HUES64 (cell line): ENCODE measurements at regions not wholly inside any gene's neighbourhood (a gene's known extent, or its start where the extent isn't known, plus 50 kb on each side); places are given as distances from the start of the nearest gene placed in this dataset.

Experiments used
- H3K27ac ChIP-seq: 2 replicates; pipeline ENCODE4 v1.7.0; 2013; ENCODE audit warnings: low read depth, low read length, inconsistent platforms
- H3K27me3 ChIP-seq: 2 replicates; pipeline ENCODE4 v1.6.1; 2013; ENCODE audit warnings: mild to moderate bottlenecking, low read length; ENCODE audit not compliant: insufficient read depth
- H3K36me3 ChIP-seq: 2 replicates; pipeline ENCODE4 v1.6.1; 2013; ENCODE audit warnings: mild to moderate bottlenecking, low read length; ENCODE audit not compliant: insufficient read depth
- H3K4me1 ChIP-seq: 2 replicates; pipeline ENCODE4 v1.6.1; 2013; ENCODE audit warnings: mild to moderate bottlenecking, low read length, moderate library complexity; ENCODE audit not compliant: insufficient read depth
- H3K4me3 ChIP-seq: 2 replicates; pipeline ENCODE4 v1.5.1; 2013; ENCODE audit warnings: mild to moderate bottlenecking, low read length, moderate library complexity
- H3K9ac ChIP-seq: 2 replicates; pipeline ENCODE4 v1.6.1; 2013; ENCODE audit warnings: mild to moderate bottlenecking, low read depth, low read length
- H3K9me3 ChIP-seq: 2 replicates; pipeline ENCODE4 v1.6.1; 2013; ENCODE audit warnings: low read depth, low read length; ENCODE audit not compliant: insufficient read depth
- WGBS: fragments of 150-250, 120-280 bp; methylation state at CpG from one replicate; pipeline ENCODE4 v1.1.7; 2013; ENCODE audit warnings: missing lambda C conversion rate; 5-methylcytosine and 5-hydroxymethylcytosine counted together

- no peaks in the 10 kb centered on the region for H3K36me3 ChIP-seq
- WGBS, result 95% methylated on average over 13 of the region's 13 CpGs
- no peak overlapping the region for H3K9ac ChIP-seq
- no peak overlapping the region for H3K4me3 ChIP-seq
- no peak overlapping the region for H3K27ac ChIP-seq
- no peaks in the 10 kb centered on the region for H3K9me3 ChIP-seq
- H3K4me1 ChIP-seq, result peaks cover 13% of the 10 kb centered on the region; the same call in 1 of the 2 replicates
- 0 out of 2 replicates have a peak, but pooled peaks cover 3% of the 10 kb centered on the region for H3K27me3 ChIP-seq
Observed at GRCh38 chr17:77774182-77774581, 184.3 kb upstream of the TNRC6C start.

GRCh38 chr17:77778636-77779489 is 179.6 kb upstream of the TNRC6C start:
- Histone ChIP-seq H3K9ac (no peak overlapping the region), H3K36me3 (no peaks in the 10 kb centered on the region), H3K27ac (no peak overlapping the region), H3K4me3 (no peak overlapping the region), H3K4me1 (peaks cover 6% of the 10 kb centered on the region; the same call in 1 of the 2 replicates), H3K27me3 (peaks cover 32% of the 10 kb centered on the region), H3K9me3 (no peaks in the 10 kb centered on the region)
- 85% methylated on average over 16 of the region's 16 CpGs for WGBS

GRCh38 chr17:77779711-77780539 is 178.6 kb upstream of the TNRC6C start:
- no peak overlapping the region for H3K4me3 ChIP-seq
- H3K27me3 ChIP-seq, result peaks cover 40% of the 10 kb centered on the region

GRCh38 chr17:77781536-77781935 is 177.0 kb upstream of the TNRC6C start:
- H3K27ac ChIP-seq, result no peak overlapping the region
- no peaks in the 10 kb centered on the region for H3K36me3 ChIP-seq
- no peaks in the 10 kb centered on the region for H3K9me3 ChIP-seq
- no peak overlapping the region for H3K9ac ChIP-seq
- peaks cover 56% of the 10 kb centered on the region for H3K27me3 ChIP-seq
- 44% methylated on average over 6 of the region's 7 CpGs for WGBS
- H3K4me1 ChIP-seq, result peaks cover 15% of the 10 kb centered on the region
- H3K4me3 ChIP-seq, result no peak overlapping the region

More at GRCh38 chr17:77779711-77780539, 178.6 kb upstream of the TNRC6C start:
- H3K4me1 ChIP-seq, result peaks cover 6% of the 10 kb centered on the region; the same call in 1 of the 2 replicates
- no peaks in the 10 kb centered on the region for H3K36me3 ChIP-seq
- WGBS, result 78% methylated on average over 21 of the region's 22 CpGs
- no peaks in the 10 kb centered on the region for H3K9me3 ChIP-seq
- no peak overlapping the region for H3K9ac ChIP-seq
- H3K27ac ChIP-seq, result no peak overlapping the region

GRCh38 chr17:77782201-77782600 is 176.3 kb upstream of the TNRC6C start:
- Histone ChIP-seq H3K36me3 (no peaks in the 10 kb centered on the region), H3K27me3 (peaks cover 63% of the 10 kb centered on the region), H3K4me3 (no peak overlapping the region), H3K9me3 (no peaks in the 10 kb centered on the region), H3K27ac (no peak overlapping the region), H3K9ac (no peak overlapping the region), H3K4me1 (peaks cover 21% of the 10 kb centered on the region)
- WGBS, result 67% methylated on average over 10 of the region's 10 CpGs

- WGBS, result 88% methylated on average over 14 of the region's 14 CpGs
- peaks cover 25% of the 10 kb centered on the region for H3K4me1 ChIP-seq
- no peaks in the 10 kb centered on the region for H3K36me3 ChIP-seq
- no peaks in the 10 kb centered on the region for H3K9me3 ChIP-seq
- H3K27ac ChIP-seq, result no peak overlapping the region
- no peak overlapping the region for H3K4me3 ChIP-seq
- H3K9ac ChIP-seq, result no peak overlapping the region
- H3K27me3 ChIP-seq, result peaks cover 67% of the 10 kb centered on the region
Observed at GRCh38 chr17:77782611-77783010, 175.9 kb upstream of the TNRC6C start.

GRCh38 chr17:77783991-77784820 is 174.3 kb upstream of the TNRC6C start:
- Histone ChIP-seq H3K27me3 (peaks cover 83% of the 10 kb centered on the region), H3K36me3 (no peaks in the 10 kb centered on the region), H3K9ac (no peak overlapping the region), H3K4me1 (peaks cover 34% of the 10 kb centered on the region), H3K4me3 (no peak overlapping the region), H3K27ac (no peak overlapping the region), H3K9me3 (no peaks in the 10 kb centered on the region)
- WGBS, result 90% methylated on average over 19 of the region's 20 CpGs

GRCh38 chr17:77785312-77785905 is 173.1 kb upstream of the TNRC6C start:
- Histone ChIP-seq H3K4me3 (no peak overlapping the region), H3K9ac (no peak overlapping the region), H3K9me3 (no peaks in the 10 kb centered on the region), H3K36me3 (no peaks in the 10 kb centered on the region), H3K27ac (no peak overlapping the region), H3K4me1 (peaks cover 44% of the 10 kb centered on the region), H3K27me3 (peaks cover 85% of the 10 kb centered on the region)
- WGBS, result 78% methylated on average over 13 of the region's 15 CpGs

GRCh38 chr17:77786090-77786489 is 172.4 kb upstream of the TNRC6C start:
- no peaks in the 10 kb centered on the region for H3K9me3 ChIP-seq
- peak overlapping the region; percentile 46; the same call in 1 of the 2 replicates for H3K27ac ChIP-seq
- H3K36me3 ChIP-seq, result no peaks in the 10 kb centered on the region
- 20% methylated on average over 4 of the region's 4 CpGs for WGBS
- H3K4me3 ChIP-seq, result no peak overlapping the region
- peaks cover 85% of the 10 kb centered on the region for H3K27me3 ChIP-seq
- peaks cover 49% of the 10 kb centered on the region for H3K4me1 ChIP-seq
- no peak overlapping the region for H3K9ac ChIP-seq

- Histone ChIP-seq H3K4me1 (peaks cover 45% of the 10 kb centered on the region), H3K27me3 (peaks cover 81% of the 10 kb centered on the region), H3K36me3 (no peaks in the 10 kb centered on the region), H3K9me3 (no peaks in the 10 kb centered on the region), H3K27ac (no peak overlapping the region; the same call in 1 of the 2 replicates), H3K9ac (0 out of 2 replicates have a peak overlapping the region, but pooled peaks have one; percentile 11), H3K4me3 (peak overlapping the region; percentile 15; the same call in 1 of the 2 replicates)
- WGBS, result 10% methylated on average over 20 of the region's 20 CpGs
Observed at GRCh38 chr17:77786740-77787505, 171.6 kb upstream of the TNRC6C start.
